ENCODE measurements at regions not wholly inside any gene's neighbourhood (a gene's known extent, or its start where the extent isn't known, plus 50 kb on each side); places are given as distances from the start of the nearest gene placed in this dataset.

DNA sequence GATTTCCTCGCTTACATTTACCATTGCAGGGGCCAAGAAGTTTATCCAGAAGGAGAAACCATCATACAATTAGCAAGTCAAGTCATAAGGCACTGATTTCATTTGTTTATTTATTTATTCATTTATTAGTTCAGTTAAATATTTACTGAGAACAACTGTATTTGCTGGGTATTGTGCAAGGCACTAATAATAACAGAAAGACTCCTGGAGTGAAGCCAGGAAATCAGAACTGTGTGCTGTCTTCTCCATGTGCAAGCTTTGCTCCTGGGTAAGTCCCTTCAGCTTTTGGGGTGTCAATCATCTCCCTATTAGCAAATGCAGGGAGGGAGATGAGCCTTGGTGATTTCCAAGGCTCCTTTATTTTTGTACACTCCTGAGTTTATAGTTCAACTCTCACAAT is 341.6 kb upstream of the MEIS1 start (continued):
- TF ChIP-seq RXRA (IDR thresholded peaks at IDR 0.05; ENCODE audit: insufficient read depth, low read depth, low read length) (no peak), JUN (IDR thresholded peaks at IDR 0.05; ENCODE audit: low read depth, low read length) (no peak), FOSL1 (IDR thresholded peaks at IDR 0.05; ENCODE audit: insufficient read depth, low read depth, low read length) (no peak), SP2 (IDR thresholded peaks at IDR 0.05; ENCODE audit: low read length) (no peak)
- TF ChIP-seq, protein P1, sequence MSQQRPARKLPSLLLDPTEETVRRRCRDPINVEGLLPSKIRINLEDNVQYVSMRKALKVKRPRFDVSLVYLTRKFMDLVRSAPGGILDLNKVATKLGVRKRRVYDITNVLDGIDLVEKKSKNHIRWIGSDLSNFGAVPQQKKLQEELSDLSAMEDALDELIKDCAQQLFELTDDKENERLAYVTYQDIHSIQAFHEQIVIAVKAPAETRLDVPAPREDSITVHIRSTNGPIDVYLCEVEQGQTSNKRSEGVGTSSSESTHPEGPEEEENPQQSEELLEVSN (IDR thresholded peaks at IDR 0.05), result no peak
